ENCODE measurements at regions not wholly inside any gene's neighbourhood (a gene's known extent, or its start where the extent isn't known, plus 50 kb on each side); places are given as distances from the start of the nearest gene placed in this dataset.

- TF ChIP-seq EZH2 (IDR thresholded peaks at IDR 0.05; ENCODE audit: low read depth, unreplicated experiment) (no peak), REST (IDR thresholded peaks at IDR 0.05; ENCODE audit: unreplicated experiment) (no peak), ZNF114 (CRISPR knock-in tag; IDR thresholded peaks at IDR 0.05) (no peak), EZH2phosphoT487 (IDR thresholded peaks at IDR 0.05; ENCODE audit: unreplicated experiment) (no peak), POLR2AphosphoS5 (IDR thresholded peaks at IDR 0.05; ENCODE audit: low read depth) (no peak), JUNB (IDR thresholded peaks at IDR 0.05; ENCODE audit: unreplicated experiment) (no peak)
- TF ChIP-seq, protein P1, sequence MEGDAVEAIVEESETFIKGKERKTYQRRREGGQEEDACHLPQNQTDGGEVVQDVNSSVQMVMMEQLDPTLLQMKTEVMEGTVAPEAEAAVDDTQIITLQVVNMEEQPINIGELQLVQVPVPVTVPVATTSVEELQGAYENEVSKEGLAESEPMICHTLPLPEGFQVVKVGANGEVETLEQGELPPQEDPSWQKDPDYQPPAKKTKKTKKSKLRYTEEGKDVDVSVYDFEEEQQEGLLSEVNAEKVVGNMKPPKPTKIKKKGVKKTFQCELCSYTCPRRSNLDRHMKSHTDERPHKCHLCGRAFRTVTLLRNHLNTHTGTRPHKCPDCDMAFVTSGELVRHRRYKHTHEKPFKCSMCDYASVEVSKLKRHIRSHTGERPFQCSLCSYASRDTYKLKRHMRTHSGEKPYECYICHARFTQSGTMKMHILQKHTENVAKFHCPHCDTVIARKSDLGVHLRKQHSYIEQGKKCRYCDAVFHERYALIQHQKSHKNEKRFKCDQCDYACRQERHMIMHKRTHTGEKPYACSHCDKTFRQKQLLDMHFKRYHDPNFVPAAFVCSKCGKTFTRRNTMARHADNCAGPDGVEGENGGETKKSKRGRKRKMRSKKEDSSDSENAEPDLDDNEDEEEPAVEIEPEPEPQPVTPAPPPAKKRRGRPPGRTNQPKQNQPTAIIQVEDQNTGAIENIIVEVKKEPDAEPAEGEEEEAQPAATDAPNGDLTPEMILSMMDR (conservative IDR thresholded peaks at IDR 0.05; ENCODE audit: low read depth in 2 of 2): no peak
These were observed 312.2 kb upstream of the IRX4 start for GRCh38 chr5:2194949-2195348.

Data from GM23338 (cell line).